ENCODE measurements at regions not wholly inside any gene's neighbourhood (a gene's known extent, or its start where the extent isn't known, plus 50 kb on each side); places are given as distances from the start of the nearest gene placed in this dataset.

GRCh38 chr4:134911941-134912340 lies 710.4 kb upstream of the PABPC4L start:
- intact Hi-C loops (cut with DNase I), result no loop called here
- no peak for TF ChIP-seq CTCF (IDR thresholded peaks at IDR 0.05)
- DNase-seq, result no peak

GRCh38 chr4:134906404-134907023 lies 704.9 kb upstream of the PABPC4L start:
- H3K36me3 ChIP-seq, result no peaks in the 10 kb centered on the region
- no peaks in the 10 kb centered on the region for H3K9me3 ChIP-seq
- peak; percentile 34 for ATAC-seq
- intact Hi-C loops (cut with DNase I), result no loop called here
- H3K4me3 ChIP-seq, result no peak overlapping the region
- no peaks in the 10 kb centered on the region for H3K4me1 ChIP-seq
- DNase-seq, result no peak
- no peaks in the 10 kb centered on the region for H3K27me3 ChIP-seq
- no peak overlapping the region for H3K27ac ChIP-seq
- peak; percentile 25 for TF ChIP-seq CTCF (IDR thresholded peaks at IDR 0.05)

More at GRCh38 chr4:134911941-134912340, 710.4 kb upstream of the PABPC4L start:
- no peak for ATAC-seq
- no peaks in the 10 kb centered on the region for H3K27me3 ChIP-seq
- H3K27ac ChIP-seq, result no peak overlapping the region
- H3K36me3 ChIP-seq, result no peaks in the 10 kb centered on the region
- H3K9me3 ChIP-seq, result no peaks in the 10 kb centered on the region
- no peaks in the 10 kb centered on the region for H3K4me1 ChIP-seq
- H3K4me3 ChIP-seq, result no peak overlapping the region

GRCh38 chr4:134905061-134905460 lies 703.5 kb upstream of the PABPC4L start:
- ATAC-seq (no peak), DNase-seq (no peak)
- intact Hi-C loops (cut with DNase I), result no loop called here
- TF ChIP-seq CTCF (IDR thresholded peaks at IDR 0.05), result no peak
- H3K27me3 ChIP-seq, result no peaks in the 10 kb centered on the region
- no peak overlapping the region for H3K27ac ChIP-seq
- no peaks in the 10 kb centered on the region for H3K4me1 ChIP-seq
- no peaks in the 10 kb centered on the region for H3K36me3 ChIP-seq
- H3K9me3 ChIP-seq, result no peaks in the 10 kb centered on the region
- no peak overlapping the region for H3K4me3 ChIP-seq

DNA sequence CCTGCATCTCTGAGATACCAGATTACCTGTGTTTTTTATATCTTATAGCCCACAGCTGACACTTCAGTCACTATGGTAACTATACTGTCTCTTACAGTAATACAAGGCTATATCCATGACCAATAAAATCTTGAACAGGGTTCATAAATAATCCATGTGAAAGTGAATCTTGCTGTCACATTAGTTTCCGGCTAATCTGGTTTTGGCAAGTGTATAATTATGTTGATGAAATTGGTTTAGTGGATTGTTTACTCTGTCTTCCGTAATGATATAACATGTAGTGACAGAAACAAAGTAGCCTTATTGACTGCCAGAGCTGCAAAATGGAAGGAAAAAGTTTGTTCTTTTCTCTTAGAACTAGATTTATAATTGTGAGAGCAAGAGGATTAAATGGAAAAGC lies 686.6 kb upstream of the PABPC4L start:
- H3K4me1 ChIP-seq, result no peaks in the 10 kb centered on the region
- H3K36me3 ChIP-seq, result no peaks in the 10 kb centered on the region
- intact Hi-C loops (cut with DNase I), result no loop called here
- H3K4me3 ChIP-seq, result no peak overlapping the region
- TF ChIP-seq CTCF (IDR thresholded peaks at IDR 0.05), result no peak
- no peak for ATAC-seq
- no peaks in the 10 kb centered on the region for H3K27me3 ChIP-seq
- no peak overlapping the region for H3K27ac ChIP-seq
- H3K9me3 ChIP-seq, result no peaks in the 10 kb centered on the region
- no peak for DNase-seq

- TF ChIP-seq CTCF (IDR thresholded peaks at IDR 0.05), result no peak
- intact Hi-C loops (cut with DNase I), result no loop called here
- no peaks in the 10 kb centered on the region for H3K9me3 ChIP-seq
Observed at GRCh38 chr4:134885436-134885835, 683.8 kb upstream of the PABPC4L start.

More at GRCh38 chr4:134885436-134885835, 683.8 kb upstream of the PABPC4L start:
- no peak overlapping the region for H3K4me3 ChIP-seq
- DNase-seq (no peak), ATAC-seq (no peak)
- H3K36me3 ChIP-seq, result no peaks in the 10 kb centered on the region
- H3K27me3 ChIP-seq, result no peaks in the 10 kb centered on the region
- H3K27ac ChIP-seq, result no peak overlapping the region
- no peaks in the 10 kb centered on the region for H3K4me1 ChIP-seq
